ENCODE measurements at regions not wholly inside any gene's neighbourhood (a gene's known extent, or its start where the extent isn't known, plus 50 kb on each side); places are given as distances from the start of the nearest gene placed in this dataset.
A peak's percentile ranks its signal among the peaks of the same experiment; 100 is the strongest.

- Histone ChIP-seq H3K4me3 (no peak overlapping the region), H3K27ac (no peak overlapping the region), H3K27me3 (no peaks in the 10 kb centered on the region), H3K4me1 (no peaks in the 10 kb centered on the region), H3K36me3 (no peaks in the 10 kb centered on the region), H3K9me3 (peaks cover 0 to 6% (median 0%) of the 10 kb centered on the region in 3 donors)
- DNase-seq, result no peak
- TF ChIP-seq CTCF (IDR thresholded peaks at IDR 0.05), result no peak
- intact Hi-C loops (cut with DNase I; ENCODE audit: low total_unique reads), result no loop called here
Observed at GRCh38 chrX:78603908-78604307, 55.2 kb downstream of the RTL3 start.

- intact Hi-C loops (cut with DNase I; ENCODE audit: low total_unique reads), result no loop called here
- peak in 1 of 2 donors; percentile 17 for DNase-seq
- no peak overlapping the region for H3K27ac ChIP-seq
- H3K36me3 ChIP-seq, result no peaks in the 10 kb centered on the region
- no peaks in the 10 kb centered on the region for H3K27me3 ChIP-seq
- H3K9me3 ChIP-seq, result peaks cover 0 to 15% (median 3%) of the 10 kb centered on the region in 3 donors
- peak in 1 of 2 experiments; percentile 9 for TF ChIP-seq CTCF (IDR thresholded peaks at IDR 0.05)
- no peaks in the 10 kb centered on the region for H3K4me1 ChIP-seq
- no peak overlapping the region for H3K4me3 ChIP-seq
Observed at GRCh38 chrX:78595901-78596502, 63.1 kb downstream of the RTL3 start.

- intact Hi-C loops (cut with DNase I; ENCODE audit: low total_unique reads), result no loop called here
- H3K4me3 ChIP-seq, result no peak overlapping the region
Observed at GRCh38 chrX:78593701-78594100, 65.4 kb downstream of the RTL3 start.

GRCh38 chrX:78592030-78592429 lies 67.1 kb downstream of the RTL3 start:
- no peak for DNase-seq
- no peak for TF ChIP-seq CTCF (IDR thresholded peaks at IDR 0.05)

More at GRCh38 chrX:78593701-78594100, 65.4 kb downstream of the RTL3 start:
- TF ChIP-seq CTCF (IDR thresholded peaks at IDR 0.05), result no peak
- H3K27ac ChIP-seq, result no peak overlapping the region
- no peaks in the 10 kb centered on the region for H3K36me3 ChIP-seq
- H3K27me3 ChIP-seq, result no peaks in the 10 kb centered on the region
- no peak for DNase-seq
- peaks cover 0 to 9% (median 3%) of the 10 kb centered on the region in 3 donors for H3K9me3 ChIP-seq
- no peaks in the 10 kb centered on the region for H3K4me1 ChIP-seq

GRCh38 chrX:78574306-78574705 lies 84.8 kb downstream of the RTL3 start:
- no peak for TF ChIP-seq CTCF (IDR thresholded peaks at IDR 0.05)

More at GRCh38 chrX:78592030-78592429, 67.1 kb downstream of the RTL3 start:
- Histone ChIP-seq H3K4me3 (no peak overlapping the region), H3K36me3 (no peaks in the 10 kb centered on the region), H3K9me3 (peaks cover 0 to 9% (median 3%) of the 10 kb centered on the region in 3 donors), H3K27me3 (no peaks in the 10 kb centered on the region), H3K27ac (no peak overlapping the region), H3K4me1 (no peaks in the 10 kb centered on the region)
- intact Hi-C loops (cut with DNase I; ENCODE audit: low total_unique reads), result no loop called here

More at GRCh38 chrX:78574306-78574705, 84.8 kb downstream of the RTL3 start:
- no peak overlapping the region for H3K4me3 ChIP-seq
- no peak for DNase-seq
- H3K27me3 ChIP-seq, result no peaks in the 10 kb centered on the region
- intact Hi-C loops (cut with DNase I; ENCODE audit: low total_unique reads), result no loop called here
- H3K4me1 ChIP-seq, result no peaks in the 10 kb centered on the region
- no peaks in the 10 kb centered on the region for H3K9me3 ChIP-seq
- no peak overlapping the region for H3K27ac ChIP-seq
- H3K36me3 ChIP-seq, result no peaks in the 10 kb centered on the region
